HL-60/S4 treated with phorbol 12-myristate 13-acetate at 8.2 ng/mL for 4 days and 3 days (cell line): ENCODE measurements at regions not wholly inside any gene's neighbourhood (a gene's known extent, or its start where the extent isn't known, plus 50 kb on each side); places are given as distances from the start of the nearest gene placed in this dataset.
"Not testable (repeated sequence)": the region's sequence is repeated elsewhere in the genome, so short reads cannot be mapped to it uniquely, and the experiment has no call there.

Experiments used
- in situ Hi-C: fragments of 300-500 bp; cut with MboI; formaldehyde crosslinking; loops from 2 replicates; pipeline ENCODE4 v1.15.0; 2022; ENCODE audit warnings: low sequenced_read_pairs

DNA sequence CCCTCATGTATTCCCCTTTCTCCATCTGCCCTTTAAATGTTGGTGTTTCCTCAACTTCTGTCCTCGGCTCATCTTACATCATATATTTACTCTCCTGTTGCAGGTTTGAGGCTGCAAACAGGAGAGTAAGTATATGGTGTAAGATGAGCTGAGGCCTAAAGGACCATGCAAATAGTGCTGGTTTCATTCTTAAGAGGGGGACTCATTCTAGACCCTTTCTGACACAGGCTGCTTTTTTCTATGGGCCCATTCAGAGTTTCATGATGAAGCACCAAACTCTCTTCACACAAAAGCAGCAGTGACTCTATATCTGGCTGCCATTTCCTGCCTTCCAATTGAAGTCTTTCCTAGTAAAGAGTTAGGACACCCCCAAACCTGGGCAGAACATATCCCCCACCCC is 218.5 kb downstream of the PHLDA1 start:
- in situ Hi-C loops = loop anchor here (25.0 kb wide), 1 partner anchor 224 kb away; the partner anchor contains the start of gene PHLDA1

DNA sequence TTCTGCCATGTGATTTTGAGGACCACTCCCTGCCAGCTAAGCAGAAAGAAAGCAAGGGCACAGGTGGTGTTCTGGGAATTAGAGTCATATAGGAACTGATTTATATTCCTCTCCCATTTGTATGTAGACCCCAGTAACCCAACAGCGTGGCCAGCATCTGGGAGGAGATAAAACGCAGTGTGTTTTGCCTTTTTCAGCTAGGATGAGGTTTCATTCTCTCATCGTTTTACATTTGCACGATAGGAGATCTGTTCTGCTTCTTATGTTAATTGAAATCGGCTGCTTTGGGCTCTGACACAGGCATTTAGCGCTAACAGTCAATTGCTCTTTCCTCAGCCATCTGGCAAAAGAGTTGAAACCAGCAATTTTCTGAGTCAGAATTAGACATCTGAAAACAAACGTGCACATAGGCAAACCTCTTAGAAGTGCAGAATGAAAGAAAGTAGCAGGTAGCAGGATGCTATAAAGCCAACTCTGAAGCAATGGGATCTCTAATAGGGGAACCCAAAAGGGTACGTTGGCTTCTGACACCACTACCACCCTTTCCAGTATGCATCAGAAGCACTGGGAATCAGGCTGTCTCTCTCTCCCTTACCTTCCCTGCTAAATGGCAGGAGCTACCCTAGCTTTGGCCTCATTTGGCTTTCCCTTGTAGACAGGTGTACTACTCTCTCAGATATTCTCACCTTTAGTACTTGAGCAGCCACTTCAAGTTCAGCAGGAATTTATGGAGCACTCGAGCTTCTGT is 219.1 kb downstream of the PHLDA1 start:
- in situ Hi-C loops = loop anchor here (25.0 kb wide), 1 partner anchor 225 kb away; the partner anchor contains the start of gene PHLDA1

DNA sequence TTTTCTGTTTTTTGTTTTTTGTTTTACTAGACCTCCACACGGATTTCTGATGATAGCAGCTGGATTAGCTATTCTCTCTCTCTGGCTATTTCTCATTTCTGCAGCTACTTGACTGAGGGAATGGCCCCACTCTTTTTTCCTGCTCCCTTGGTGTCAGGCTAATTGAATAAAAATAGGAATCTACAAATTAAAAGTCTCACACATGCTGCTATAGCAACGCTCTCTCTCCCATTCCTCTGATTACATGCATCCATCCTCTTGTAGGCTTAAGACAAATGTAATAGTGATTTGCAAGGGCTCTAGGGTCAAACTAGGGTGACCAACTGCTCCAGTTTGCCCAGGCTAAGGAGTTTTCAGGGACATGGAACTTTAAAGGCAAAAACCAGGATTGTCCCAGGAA is 221.8 kb downstream of the PHLDA1 start:
- in situ Hi-C loops = loop anchor here (25.0 kb wide), 1 partner anchor 228 kb away; the partner anchor contains the start of gene PHLDA1

DNA sequence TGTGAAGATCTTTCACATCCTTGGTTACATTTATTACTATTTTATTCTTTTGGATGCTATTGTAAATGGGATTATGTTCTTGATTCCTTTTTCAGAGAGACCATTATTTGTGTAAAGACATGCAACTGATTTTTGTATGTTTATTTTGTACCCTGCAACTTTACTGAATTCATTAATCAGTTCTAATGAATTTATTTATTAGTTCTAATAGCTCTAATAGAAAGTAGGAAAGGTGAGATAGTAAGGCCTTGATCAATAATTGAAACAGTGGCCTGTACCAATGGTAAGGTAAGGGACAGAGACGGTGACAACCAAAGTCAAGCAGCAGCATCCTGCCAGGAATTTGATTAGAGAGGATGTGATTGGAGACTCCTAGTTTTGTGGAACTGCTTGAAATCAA is 224.1 kb downstream of the PHLDA1 start:
- in situ Hi-C loops = loop anchor here (25.0 kb wide), 1 partner anchor 230 kb away; the partner anchor contains the start of gene PHLDA1

DNA sequence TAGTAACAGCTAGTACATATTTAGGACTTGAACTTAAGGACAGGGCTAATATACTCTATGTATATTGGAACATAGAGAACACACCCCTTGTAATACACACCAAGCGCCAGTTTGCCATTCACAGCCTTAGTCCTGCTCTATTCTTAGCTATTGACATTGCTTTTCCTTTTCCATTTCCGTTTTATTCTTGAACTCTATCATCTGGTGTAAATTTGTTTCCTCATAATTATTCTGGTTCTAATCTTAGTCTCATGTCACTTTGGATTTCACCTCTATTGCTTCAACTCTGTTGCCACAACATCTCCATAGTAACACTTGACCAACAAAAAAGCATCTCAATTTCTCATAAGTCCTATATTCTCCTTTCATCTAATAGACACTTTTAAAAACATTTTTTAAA is 225.7 kb downstream of the PHLDA1 start:
- in situ Hi-C loops = loop anchor here (25.0 kb wide), 1 partner anchor 231 kb away; the partner anchor contains the start of gene PHLDA1

DNA sequence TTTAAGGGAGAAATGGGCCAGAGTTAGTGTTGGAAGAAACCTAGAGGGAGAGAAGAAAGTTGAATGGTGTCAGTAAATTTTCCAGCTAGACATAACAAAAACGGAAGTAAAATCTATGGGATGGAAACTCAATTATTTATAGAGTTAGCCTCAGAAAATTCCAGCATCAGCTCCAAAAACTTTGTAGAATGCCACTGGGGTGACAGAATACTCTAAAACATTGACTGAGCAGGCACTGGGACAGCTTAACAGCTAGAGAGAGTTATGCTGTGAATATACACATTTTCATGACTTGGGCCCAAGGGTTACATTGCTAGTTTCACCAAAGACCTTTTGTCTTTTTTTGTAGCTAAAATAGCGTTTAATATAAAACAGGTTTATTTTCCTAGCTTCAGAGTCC is 226.3 kb downstream of the PHLDA1 start:
- in situ Hi-C loops = loop anchor here (25.0 kb wide), 1 partner anchor 232 kb away; the partner anchor contains the start of gene PHLDA1

DNA sequence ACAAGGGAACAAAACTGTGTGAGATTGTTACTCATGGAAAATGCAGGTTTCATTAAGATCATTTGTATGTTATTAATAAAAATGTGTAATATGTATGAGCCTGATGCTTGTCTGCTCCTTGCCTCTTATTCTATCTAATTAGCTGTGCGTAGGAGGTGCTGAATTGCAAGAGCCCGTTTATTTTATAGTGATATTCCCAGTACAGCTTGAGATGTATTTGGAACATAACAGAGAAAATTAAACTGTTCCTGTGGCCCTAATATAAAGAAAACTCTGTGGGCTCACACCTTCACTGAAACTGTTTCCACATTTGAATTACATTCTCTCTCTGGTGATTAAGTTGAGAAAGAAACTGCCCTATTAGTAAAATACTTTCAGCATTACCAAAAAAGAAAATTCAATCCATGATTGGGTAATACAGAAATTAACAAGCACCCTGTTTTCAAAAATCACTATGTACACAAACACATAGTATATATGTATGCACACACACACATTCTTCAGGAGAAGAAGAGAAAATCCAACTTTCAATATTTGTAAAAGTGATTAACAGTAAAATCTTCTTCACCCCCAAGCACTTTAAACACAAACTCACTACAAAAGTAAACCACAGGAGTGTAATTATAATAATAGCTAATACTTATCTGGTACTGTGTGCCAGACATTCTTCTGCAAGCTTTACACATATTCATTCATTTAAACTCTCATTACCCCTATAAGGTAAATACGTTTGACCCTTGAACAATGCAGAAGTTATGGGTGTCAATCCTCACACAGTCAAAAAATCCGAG is 233.2 kb downstream of the PHLDA1 start:
- in situ Hi-C loops = no loop called here

DNA sequence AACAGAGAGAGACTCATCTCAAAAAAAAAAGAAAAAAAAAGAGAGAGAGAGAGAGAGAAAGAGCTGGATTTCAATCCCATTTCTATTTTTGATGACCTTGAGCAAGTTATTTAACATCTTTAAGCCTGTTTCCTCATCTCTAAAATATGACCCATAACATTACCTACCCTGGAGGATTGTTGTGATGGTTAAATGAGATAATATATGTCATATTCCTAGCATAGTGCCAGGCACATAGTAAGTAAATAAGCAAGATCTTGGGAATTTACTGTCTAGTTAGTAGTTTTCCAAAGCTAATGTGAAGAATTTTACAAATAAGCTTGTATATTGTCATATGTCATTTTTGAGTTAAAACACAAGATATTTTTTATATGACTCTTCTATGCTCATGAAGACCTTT is 236.5 kb downstream of the PHLDA1 start:
- in situ Hi-C loops = no loop called here

DNA sequence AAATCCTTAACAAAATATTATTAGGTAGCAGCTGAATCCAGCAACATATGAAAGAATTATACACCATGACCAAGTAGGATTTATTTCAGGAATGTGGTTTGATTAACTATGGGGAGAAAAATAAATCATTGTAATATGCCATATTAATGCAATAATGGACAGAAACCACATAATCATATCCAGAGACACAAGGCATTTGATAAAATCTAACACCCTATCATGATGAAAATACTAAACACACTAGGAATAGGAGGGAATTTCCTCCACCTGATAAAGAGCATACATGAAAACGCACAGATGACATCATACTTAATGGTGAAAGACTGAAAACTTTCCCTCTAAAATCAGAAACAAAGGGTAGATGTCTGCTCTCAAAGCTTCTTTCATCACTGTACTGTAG is 238.9 kb downstream of the PHLDA1 start:
- in situ Hi-C loops = no loop called here

DNA sequence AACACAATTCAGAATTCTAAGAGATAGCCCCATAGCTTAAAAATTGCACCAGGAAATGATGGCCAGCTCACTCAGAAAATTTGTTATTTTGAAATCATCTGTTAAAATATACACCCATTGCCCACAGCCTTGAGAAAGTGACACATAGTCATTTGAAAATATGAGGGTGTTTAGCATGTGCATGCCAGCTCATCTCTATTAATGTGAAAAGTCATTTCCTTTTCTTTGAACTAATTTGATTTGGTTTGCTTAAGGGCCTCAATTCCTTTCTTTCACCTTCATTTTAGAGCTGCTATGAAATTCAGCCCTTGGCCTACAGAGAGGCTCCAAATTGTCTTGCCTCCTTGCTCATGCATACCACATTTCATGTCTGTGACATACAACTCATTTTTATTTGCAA is 241.4 kb downstream of the PHLDA1 start:
- in situ Hi-C loops = no loop called here

DNA sequence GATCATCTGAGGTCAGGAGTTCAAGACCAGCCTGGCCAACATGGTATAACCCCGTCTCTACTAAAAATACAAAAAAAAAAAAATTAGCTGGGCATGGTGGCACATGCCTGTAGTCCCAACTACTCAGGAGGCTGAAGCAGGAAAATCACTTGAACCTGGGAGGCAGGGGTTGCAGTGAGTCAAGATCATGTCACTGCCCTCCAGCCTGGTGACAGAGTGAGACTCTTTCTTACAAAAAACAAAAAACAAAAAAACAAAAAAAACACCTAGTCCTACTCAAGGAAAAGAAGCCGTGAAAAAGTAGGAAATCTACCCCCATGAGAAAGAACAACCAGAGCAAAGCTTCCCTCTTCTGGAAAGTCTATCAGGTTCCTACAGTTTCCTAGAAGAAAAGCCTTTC is 244.4 kb downstream of the PHLDA1 start:
- in situ Hi-C loops = not testable (repeated sequence)

DNA sequence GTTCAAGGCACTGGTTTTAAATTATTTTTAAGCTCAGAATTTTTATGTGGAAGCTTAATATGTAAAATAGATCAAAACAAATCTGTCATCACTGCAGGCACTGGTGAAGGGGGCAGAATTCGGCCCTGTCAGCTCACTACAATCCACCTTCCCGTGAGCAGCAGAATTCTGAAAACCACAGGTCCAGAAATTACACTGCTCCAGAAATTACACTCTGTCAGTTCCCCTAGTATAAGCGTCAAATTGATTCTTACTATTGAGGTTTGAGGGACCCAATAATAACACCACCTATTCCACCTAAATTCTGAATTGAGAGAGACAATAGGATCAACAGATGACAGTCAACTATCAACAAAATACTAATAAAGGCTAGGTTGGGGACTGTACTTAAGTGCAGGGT is 245.5 kb downstream of the PHLDA1 start:
- in situ Hi-C loops = no loop called here

DNA sequence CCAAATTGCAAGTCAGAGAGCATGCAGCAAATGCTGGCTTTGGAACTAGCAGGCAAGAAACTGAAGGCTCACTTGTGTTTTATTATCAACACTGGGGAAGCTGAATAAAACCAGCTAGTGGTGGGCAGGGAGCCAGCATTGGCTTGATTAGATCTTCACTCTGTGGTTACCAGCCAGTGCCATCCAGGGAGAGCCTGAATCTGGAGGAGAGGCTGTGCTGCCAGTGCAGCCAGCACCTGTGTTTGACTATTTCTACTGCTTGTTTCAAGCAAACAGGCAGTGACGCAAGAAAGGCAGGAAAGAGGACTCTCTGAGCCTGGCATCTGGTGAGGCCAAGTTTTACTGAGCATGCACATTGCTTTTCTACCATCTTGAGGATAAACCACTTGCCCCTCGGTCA is 247.0 kb downstream of the PHLDA1 start:
- in situ Hi-C loops = no loop called here

DNA sequence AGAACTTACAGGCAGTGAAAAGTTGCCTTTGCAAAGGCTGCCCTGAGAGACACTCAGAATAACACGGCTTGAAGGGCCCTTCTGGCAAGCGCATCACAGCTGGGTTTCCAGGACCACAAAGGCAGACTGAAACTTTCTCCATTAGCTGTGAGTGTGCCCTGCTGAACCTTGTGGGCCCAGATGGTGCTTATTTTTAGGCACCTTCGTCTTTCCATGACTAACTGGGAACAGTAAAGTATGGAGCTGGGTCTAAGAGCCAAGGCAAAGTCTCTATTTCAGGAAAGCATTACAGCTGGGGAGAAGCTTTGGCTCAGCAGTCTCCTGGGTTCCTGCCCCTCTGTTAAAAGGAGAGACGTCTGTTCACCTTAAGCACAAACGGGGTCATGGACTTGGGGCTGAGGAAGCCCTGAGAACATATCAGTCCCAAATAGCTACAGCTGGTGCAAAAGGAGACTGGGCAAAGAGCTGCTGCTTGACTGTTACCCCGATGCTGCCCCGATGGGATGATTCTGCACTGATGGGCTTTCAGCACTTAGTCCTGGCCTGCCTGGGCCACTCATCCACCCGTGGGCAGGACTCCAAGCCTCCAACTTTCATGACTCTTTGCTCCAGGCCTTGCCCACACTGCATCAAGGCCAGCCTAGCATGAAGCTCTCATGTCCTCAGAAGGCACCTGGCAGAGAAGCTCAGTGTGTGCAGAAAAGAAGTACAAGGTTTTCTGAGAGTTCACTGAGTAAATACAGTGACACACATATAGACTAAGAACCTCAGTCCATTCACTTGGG is 248.3 kb downstream of the PHLDA1 start:
- in situ Hi-C loops = no loop called here

DNA sequence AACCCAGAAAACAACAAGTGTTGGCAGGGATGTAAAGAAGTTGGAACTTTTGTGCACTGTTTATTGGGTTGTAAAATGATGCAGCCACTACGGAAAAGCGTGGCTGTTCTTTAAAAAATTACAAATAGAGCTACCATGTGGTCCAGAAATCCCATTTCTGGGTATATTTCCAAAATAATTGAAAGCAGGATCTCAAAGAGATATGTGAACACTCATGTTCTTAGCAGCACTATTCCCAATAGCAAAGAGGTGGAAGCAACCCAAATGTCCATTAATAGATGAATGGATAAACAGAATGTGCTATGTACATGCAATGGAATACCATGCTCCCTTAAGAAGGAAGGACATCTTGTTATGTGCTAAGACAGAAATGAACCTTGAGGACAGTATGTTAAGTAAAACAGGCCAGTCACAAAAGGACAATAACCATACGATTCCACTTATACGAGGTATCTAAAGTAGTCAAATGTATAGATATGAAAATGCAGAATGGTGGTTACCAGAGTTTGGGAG is 249.5 kb downstream of the PHLDA1 start:
- in situ Hi-C loops = no loop called here

DNA sequence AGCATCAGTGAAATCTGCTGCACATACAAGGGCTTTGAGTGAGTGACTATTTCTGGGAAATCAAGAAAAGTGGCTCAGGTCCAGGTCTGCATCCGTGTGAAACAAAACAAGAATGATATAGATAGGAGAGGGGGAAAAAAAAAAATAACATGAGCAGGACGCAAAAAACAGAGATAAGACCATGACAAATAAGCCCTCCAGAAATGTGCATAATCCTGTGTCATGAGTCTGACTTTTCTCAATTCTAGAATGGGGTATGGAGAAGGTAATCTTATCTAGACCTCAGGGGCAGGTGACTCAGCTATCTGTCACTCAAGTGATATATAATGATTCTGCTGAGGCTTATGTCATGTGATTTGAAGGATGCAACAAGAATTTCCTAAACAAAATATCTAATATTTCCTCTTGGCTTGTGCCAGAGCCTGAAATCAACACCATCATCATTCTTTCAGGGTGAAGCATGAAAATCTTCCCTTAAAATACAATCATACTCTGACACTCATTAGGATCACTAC is 250.0 kb downstream of the PHLDA1 start:
- in situ Hi-C loops = no loop called here

DNA sequence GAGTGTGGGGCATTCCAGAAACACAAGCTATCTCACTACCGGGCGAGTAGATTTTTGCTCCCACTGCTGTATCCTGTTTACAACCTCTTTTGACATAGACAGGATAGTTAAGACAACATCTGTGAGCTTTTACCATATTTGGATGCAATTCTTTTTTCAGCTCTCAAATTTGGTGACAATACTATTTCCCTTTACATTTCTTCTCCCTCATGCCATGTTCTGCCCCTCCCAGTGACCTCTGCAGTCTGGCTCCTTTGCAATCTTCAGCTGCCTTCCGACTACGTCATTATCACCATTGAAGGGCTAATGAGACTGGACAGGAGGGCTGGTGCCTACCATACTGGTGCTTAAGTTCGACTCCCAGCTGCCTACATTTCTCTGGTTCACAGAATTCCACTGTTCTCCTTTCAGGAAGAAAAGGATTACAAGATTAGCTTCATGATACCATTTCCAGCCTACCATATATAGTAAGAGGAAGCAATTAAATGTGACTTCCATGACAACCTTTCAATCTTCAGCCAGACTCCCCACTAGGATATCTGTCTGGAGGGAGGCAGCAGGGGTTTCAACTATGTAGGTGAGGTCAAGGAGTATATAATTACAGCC is 251.6 kb downstream of the PHLDA1 start:
- in situ Hi-C loops = no loop called here

DNA sequence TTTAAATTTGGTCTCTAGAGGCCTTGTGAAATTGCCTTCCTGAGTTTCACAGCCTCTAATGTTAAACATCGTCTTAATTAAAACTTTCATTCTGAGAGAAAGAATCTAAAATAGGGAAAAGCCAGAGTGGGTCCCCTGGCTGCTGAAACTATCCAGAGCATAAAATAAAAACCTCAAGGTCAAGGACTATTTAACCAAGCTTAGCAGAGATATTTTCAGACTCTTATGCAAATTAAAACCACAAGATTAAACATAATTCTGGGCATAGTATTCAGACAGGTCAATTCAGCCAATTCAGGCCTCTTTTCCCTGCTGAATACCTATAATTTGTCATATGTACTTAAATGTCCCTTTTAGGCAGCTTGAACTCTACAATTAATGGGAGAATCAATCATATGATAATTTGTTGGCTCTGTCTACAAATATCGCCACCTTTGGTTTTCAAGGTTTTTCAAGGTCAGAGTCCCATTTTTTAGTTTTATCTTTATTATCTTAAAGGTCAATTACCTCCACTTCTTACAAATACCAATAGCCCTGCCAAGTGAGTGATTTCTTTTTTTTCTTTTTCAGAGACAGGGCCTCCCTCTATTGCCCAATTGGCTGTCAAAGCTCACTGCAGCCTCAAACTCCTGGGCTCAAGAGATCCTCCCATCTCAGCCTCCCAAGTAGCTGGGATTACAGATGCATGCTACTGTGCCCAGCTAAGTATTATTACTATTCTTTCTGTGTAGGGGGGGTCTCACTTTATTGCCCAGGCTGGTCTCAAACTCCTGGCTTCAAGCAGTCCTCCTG is 257.1 kb downstream of the PHLDA1 start:
- in situ Hi-C loops = no loop called here

DNA sequence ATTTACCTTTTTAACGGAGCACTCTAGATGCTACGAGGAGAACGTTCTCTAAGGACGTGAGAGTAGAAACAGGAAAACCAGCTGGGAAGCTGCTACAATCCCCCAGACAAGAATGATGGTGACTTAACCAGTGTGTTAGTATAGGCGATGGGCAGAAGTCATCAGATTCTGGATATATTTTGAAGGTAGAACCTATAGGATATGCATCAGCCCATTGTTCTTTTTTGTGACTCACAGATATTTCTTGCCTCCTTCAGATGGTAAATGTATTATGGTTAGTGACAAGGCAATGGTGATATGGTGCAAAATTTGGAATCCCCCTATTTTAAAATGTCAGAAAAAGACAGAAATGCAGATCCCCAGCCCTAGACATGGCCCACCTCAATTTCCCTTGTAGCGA is 258.2 kb downstream of the PHLDA1 start:
- in situ Hi-C loops = no loop called here
